GM23248 (cell line): ENCODE measurements at regions not wholly inside any gene's neighbourhood (a gene's known extent, or its start where the extent isn't known, plus 50 kb on each side); places are given as distances from the start of the nearest gene placed in this dataset.

Source experiments
- DNase-seq: peaks from one replicate; pipeline ENCODE4 v3.0.0-alpha.2; 2015
- H2AFZ ChIP-seq: fragments of 200-600 bp; sonication (generic); 2 replicates; pipeline ENCODE4 v1.6.1; 2016; ENCODE audit warnings: antibody characterized with exemption
- H3F3A ChIP-seq: fragments of 200-600 bp; sonication (generic); 2 replicates; pipeline ENCODE4 v1.6.1; 2016; ENCODE audit warnings: mild to moderate bottlenecking, antibody characterized with exemption, mixed run types; ENCODE audit not compliant: insufficient read depth
- H3K27ac ChIP-seq: fragments of 200-600 bp; sonication (generic); 2 replicates; pipeline ENCODE4 v1.5.1; 2016; ENCODE audit warnings: mild to moderate bottlenecking
- H3K27me3 ChIP-seq: fragments of 200-600 bp; sonication (generic); replicated peaks from 2 replicates; pipeline ENCODE4 v1.6.1; 2016; ENCODE audit warnings: mild to moderate bottlenecking; ENCODE audit not compliant: insufficient read depth
- H3K36me3 ChIP-seq: fragments of 200-600 bp; sonication (generic); 2 replicates; pipeline ENCODE4 v1.6.1; 2016; ENCODE audit warnings: low read depth, mild to moderate bottlenecking
- H3K4me1 ChIP-seq: fragments of 200-600 bp; sonication (generic); 2 replicates; pipeline ENCODE4 v1.6.1; 2016; ENCODE audit warnings: mild to moderate bottlenecking; ENCODE audit not compliant: insufficient read depth
- H3K4me2 ChIP-seq: fragments of 200-600 bp; sonication (generic); one replicate; pipeline ENCODE4 v1.6.1; 2016; ENCODE audit warnings: mild to moderate bottlenecking; ENCODE audit not compliant: unreplicated experiment
- H3K4me3 ChIP-seq: fragments of 200-600 bp; sonication (generic); 2 replicates; pipeline ENCODE4 v1.5.1; 2016; ENCODE audit warnings: mild to moderate bottlenecking
- H3K79me2 ChIP-seq: fragments of 200-600 bp; sonication (generic); 2 replicates; pipeline ENCODE4 v1.6.1; 2016; ENCODE audit warnings: mild to moderate bottlenecking; ENCODE audit not compliant: insufficient read depth
- H3K9ac ChIP-seq: fragments of 200-600 bp; sonication (generic); 2 replicates; pipeline ENCODE4 v1.6.1; 2016; ENCODE audit warnings: mild to moderate bottlenecking
- H3K9me2 ChIP-seq: fragments of 200-600 bp; sonication (generic); 2 replicates; pipeline ENCODE4 v1.6.1; 2016; ENCODE audit warnings: mixed run types, mild to moderate bottlenecking, moderate library complexity; ENCODE audit not compliant: insufficient read depth
- H3K9me3 ChIP-seq: fragments of 200-600 bp; sonication (generic); one replicate; pipeline ENCODE4 v1.6.1; 2017; ENCODE audit warnings: low read depth
- H4K20me1 ChIP-seq: fragments of 200-600 bp; sonication (generic); 2 replicates; pipeline ENCODE4 v1.6.0; 2016; ENCODE audit not compliant: insufficient read depth
- EZH2 ChIP-seq: fragments of 200-600 bp; sonication (generic); IDR thresholded peaks from 2 replicates; pipeline ENCODE4 v1.6.1; 2018; ENCODE audit warnings: antibody characterized with exemption, mild to moderate bottlenecking; ENCODE audit not compliant: insufficient read depth, poor library complexity, severe bottlenecking
- EZH2phosphoT487 ChIP-seq: fragments of 200-600 bp; sonication (generic); IDR thresholded peaks from 2 replicates; pipeline ENCODE4 v1.6.1; 2018; ENCODE audit warnings: antibody characterized with exemption, moderate library complexity, mild to moderate bottlenecking, low read depth; ENCODE audit not compliant: insufficient read depth
- WGBS, 2 experiments: methylation state at CpG; one replicate each; pipeline ENCODE4 v1.1.6; 2015 to 2017; ENCODE audit warnings: low lambda C conversion rate in 2 of 2, low coverage in 1 of 2; ENCODE audit errors: missing lambda C conversion rate in 2 of 2; 5-methylcytosine and 5-hydroxymethylcytosine counted together
- in situ Hi-C: fragments of 300-500 bp; cut with MboI; formaldehyde crosslinking; loops from 2 replicates; pipeline ENCODE4 v1.15.0; 2020

DNA sequence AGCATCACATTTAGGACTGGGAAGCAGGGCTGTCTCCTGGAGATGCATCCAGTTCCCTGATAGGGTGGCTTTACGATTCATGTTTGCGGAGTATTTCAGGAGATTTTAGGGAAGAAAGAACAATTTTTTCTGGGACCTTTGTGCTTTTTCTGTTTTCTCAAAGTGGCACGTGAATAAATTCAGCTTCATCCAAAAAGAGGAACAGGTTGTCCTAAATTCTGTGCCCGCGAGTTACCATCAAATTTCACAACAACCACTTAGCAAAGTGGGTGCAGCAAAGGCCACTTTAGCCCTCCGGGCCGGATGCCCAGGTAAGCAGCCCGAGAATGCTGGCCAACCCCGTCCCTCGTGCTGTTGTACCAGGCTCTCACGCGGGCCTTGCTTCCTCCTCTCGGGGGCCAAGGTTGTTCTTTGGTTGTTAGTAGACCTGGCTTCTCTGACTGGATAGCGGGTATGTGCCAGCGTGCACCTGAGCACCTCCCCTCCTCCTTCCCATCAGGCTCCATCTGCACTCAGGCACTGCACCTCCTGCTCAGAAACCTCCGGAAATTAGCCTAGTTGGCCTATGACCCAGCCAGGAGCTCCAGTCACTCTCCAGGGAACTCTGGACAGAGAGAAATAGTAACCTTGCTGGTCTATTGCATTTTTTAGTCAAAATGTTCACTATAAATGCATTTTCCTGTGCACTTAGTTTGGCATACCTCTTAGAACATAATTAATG, 83.0 kb downstream of the CMPK2 start:
- in situ Hi-C loops = no loop called here
- H2AFZ ChIP-seq = no peak overlapping the region
- no peaks in the 10 kb centered on the region for H3K79me2 ChIP-seq
- no peaks in the 10 kb centered on the region for H3K4me1 ChIP-seq
- H3K4me3 ChIP-seq = no peak overlapping the region
- H4K20me1 ChIP-seq = no peaks in the 10 kb centered on the region
- H3K9ac ChIP-seq = no peak overlapping the region
- no peak overlapping the region for H3K27ac ChIP-seq
- TF ChIP-seq EZH2phosphoT487 = no peak
- no peak for TF ChIP-seq EZH2
- no peaks in the 10 kb centered on the region for H3K9me2 ChIP-seq
- no peak overlapping the region for H3K4me2 ChIP-seq
- H3K27me3 ChIP-seq = no peaks in the 10 kb centered on the region
- WGBS, 2 experiments = 83 to 84% methylated on average over 16 of the region's 16 CpGs
- H3K9me3 ChIP-seq = no peaks in the 10 kb centered on the region
- no peak for DNase-seq
- no peaks in the 10 kb centered on the region for H3F3A ChIP-seq
- H3K36me3 ChIP-seq = no peaks in the 10 kb centered on the region

DNA sequence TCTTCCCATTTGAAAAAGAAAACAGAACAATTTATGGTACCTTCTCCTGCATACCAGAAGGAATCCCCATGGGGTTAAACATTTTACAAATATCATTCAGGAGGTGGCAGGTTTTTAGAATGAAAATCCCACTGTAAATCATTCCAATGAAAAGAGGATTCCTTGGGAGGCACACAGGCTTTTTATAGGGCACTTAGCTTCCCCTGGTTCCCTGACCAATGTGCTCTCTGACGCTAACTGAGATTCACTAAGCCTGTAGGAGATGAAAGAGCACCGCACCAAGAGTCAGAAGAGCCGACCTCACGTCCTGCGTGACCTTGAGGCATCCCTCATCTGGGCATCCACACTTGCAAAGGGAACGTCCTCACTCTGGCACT, 82.5 kb downstream of the CMPK2 start:
- WGBS, 2 experiments = 60 to 68% methylated on average over 6 of the region's 6 CpGs
- Histone ChIP-seq H2AFZ (no peak overlapping the region), H3F3A (no peaks in the 10 kb centered on the region), H4K20me1 (no peaks in the 10 kb centered on the region), H3K9me3 (no peaks in the 10 kb centered on the region), H3K79me2 (no peaks in the 10 kb centered on the region), H3K9ac (no peak overlapping the region), H3K4me3 (no peak overlapping the region), H3K27me3 (no peaks in the 10 kb centered on the region), H3K4me2 (no peak overlapping the region), H3K36me3 (no peaks in the 10 kb centered on the region), H3K4me1 (no peaks in the 10 kb centered on the region), H3K9me2 (no peaks in the 10 kb centered on the region), H3K27ac (no peak overlapping the region)
- DNase-seq = no peak
- TF ChIP-seq EZH2 (no peak), EZH2phosphoT487 (no peak)
- in situ Hi-C loops = no loop called here

DNA sequence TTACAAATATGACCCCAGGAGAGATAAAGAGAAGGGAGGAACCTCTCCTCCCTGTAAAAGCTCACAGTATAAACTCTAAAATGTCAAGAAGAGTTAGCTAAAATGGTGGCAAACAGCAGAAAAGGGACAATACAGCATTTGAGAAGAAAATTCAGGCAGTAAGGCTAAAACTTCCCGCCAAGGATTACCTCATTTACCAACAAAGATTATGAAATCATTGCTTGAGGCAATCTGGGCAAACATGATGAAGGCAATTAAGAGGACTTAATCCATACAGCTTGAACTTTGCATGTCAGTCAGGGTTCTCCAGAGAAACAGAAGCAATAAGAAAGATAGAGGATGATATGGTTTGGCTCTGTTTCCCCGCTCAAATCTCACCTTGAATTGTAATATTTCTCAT, 81.4 kb downstream of the CMPK2 start:
- H3K9me2 ChIP-seq = no peaks in the 10 kb centered on the region
- H2AFZ ChIP-seq = no peak overlapping the region
- H4K20me1 ChIP-seq = no peaks in the 10 kb centered on the region
- H3K27ac ChIP-seq = no peak overlapping the region
- H3K9ac ChIP-seq = no peak overlapping the region
- TF ChIP-seq EZH2 = no peak
- TF ChIP-seq EZH2phosphoT487 = no peak
- H3F3A ChIP-seq = no peaks in the 10 kb centered on the region
- H3K4me1 ChIP-seq = no peaks in the 10 kb centered on the region
- H3K27me3 ChIP-seq = no peaks in the 10 kb centered on the region
- in situ Hi-C loops = no loop called here
- no peaks in the 10 kb centered on the region for H3K36me3 ChIP-seq
- no peak overlapping the region for H3K4me2 ChIP-seq
- H3K4me3 ChIP-seq = no peak overlapping the region
- no peak for DNase-seq
- 38 to 39% methylated on average over 2 of the region's 2 CpGs for WGBS, 2 experiments
- H3K79me2 ChIP-seq = no peaks in the 10 kb centered on the region
- no peaks in the 10 kb centered on the region for H3K9me3 ChIP-seq

DNA sequence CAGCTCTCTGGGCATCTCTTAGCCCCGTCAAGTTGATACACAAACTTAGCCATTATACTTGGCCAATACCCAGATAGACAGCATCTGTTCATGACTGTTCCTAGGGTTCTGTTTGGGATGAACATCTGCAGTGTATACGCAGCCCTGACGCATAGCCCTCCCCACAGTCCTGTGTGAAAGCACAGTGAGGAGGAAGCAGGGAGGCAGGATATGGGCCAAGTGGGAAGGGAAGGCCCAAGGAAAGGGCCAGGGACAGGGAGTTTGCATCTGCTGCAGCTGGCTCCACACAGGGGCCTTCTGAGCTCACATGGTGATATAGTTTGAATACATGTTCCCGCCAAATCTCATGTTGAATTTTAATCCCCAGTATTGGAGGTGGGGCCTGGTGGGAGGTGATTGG, 80.2 kb downstream of the CMPK2 start:
- Histone ChIP-seq H3K9me3 (no peaks in the 10 kb centered on the region), H3K36me3 (no peaks in the 10 kb centered on the region), H3K9ac (no peak overlapping the region), H3K27me3 (no peaks in the 10 kb centered on the region), H3K9me2 (no peaks in the 10 kb centered on the region), H3K79me2 (no peaks in the 10 kb centered on the region), H4K20me1 (no peaks in the 10 kb centered on the region), H3K4me1 (no peaks in the 10 kb centered on the region), H3K4me2 (no peak overlapping the region), H3F3A (no peaks in the 10 kb centered on the region), H3K27ac (no peak overlapping the region), H3K4me3 (no peak overlapping the region), H2AFZ (no peak overlapping the region)
- 64 to 65% methylated on average over 4 of the region's 4 CpGs for WGBS, 2 experiments
- in situ Hi-C loops = no loop called here
- no peak for DNase-seq
- TF ChIP-seq EZH2 = no peak
- no peak for TF ChIP-seq EZH2phosphoT487

DNA sequence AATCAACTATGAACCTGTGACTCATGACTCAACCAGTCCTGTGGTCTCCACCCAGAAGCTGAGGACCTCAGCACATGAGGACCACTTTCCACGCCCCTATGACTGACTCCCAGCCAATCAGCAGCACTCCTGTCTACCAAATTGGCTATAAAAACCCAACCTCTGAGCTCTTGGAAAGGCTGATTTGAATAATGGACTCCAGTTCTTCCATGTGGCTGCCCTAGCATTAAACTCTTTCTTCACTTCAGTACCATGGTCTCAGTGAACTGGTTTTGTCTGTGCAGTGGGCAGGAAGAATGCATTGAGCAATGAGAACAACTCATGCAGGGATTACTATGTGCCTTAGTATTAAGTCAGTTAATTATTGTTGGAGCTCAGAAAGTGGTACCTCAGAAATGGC, 78.3 kb downstream of the CMPK2 start:
- Histone ChIP-seq H2AFZ (no peak overlapping the region), H3K27me3 (no peaks in the 10 kb centered on the region), H4K20me1 (no peaks in the 10 kb centered on the region), H3K9me3 (no peaks in the 10 kb centered on the region), H3K4me3 (no peak overlapping the region), H3K79me2 (no peaks in the 10 kb centered on the region), H3K9ac (no peak overlapping the region), H3F3A (no peaks in the 10 kb centered on the region), H3K27ac (no peak overlapping the region), H3K4me1 (no peaks in the 10 kb centered on the region), H3K36me3 (no peaks in the 10 kb centered on the region), H3K9me2 (no peaks in the 10 kb centered on the region), H3K4me2 (no peak overlapping the region)
- DNase-seq = no peak
- in situ Hi-C loops = no loop called here
- no peak for TF ChIP-seq EZH2phosphoT487
- no peak for TF ChIP-seq EZH2
- 25 to 29% methylated on average over 1 of the region's 1 CpG for WGBS, 2 experiments
